ENCODE measurements at regions not wholly inside any gene's neighbourhood (a gene's known extent, or its start where the extent isn't known, plus 50 kb on each side); places are given as distances from the start of the nearest gene placed in this dataset.

DNA sequence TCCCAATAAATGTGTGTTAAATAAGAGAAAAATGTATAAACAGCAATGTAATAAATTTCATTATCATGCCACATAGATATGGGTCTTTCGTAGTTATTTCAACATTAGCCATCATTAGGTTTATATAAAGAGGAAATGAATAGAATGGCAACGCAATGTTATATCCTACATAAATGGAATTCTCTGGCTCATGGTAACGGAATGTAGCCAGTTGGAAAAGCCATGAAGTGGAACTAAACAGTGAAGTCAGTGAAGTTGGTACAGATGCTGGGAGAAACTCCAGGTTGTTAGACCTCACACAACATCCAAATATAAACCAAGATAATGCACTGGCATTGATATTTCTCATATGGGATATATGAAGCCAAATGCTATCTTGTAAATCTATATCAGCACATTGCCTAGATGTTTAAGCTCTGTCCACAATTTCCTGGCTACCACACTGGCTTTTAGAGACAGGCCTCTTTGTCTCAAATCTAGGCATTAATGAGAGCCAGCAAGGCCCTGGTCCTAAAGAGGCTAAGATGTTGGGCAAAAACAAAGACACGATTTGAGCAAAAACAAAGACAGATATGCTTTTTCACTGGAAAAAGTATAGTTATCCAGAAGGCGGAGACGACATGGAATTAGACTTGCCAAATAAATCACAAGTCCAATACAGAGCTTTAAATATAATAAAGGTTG, 861.0 kb downstream of the RPS29 start:
- TF ChIP-seq SIN3A (IDR thresholded peaks at IDR 0.05; ENCODE audit: borderline replicate concordance, low read depth, low read length) (no peak), GATA2 (CRISPR knock-in tag; IDR thresholded peaks at IDR 0.05) (no peak), RCOR1 (IDR thresholded peaks at IDR 0.05; ENCODE audit: low read length) (no peak), TEAD4 (IDR thresholded peaks at IDR 0.05; ENCODE audit: borderline replicate concordance, insufficient read depth) (no peak), ELF1 (IDR thresholded peaks at IDR 0.05) (no peak), MEF2A (IDR thresholded peaks at IDR 0.05; ENCODE audit: borderline replicate concordance, low read depth) (no peak), GABPA (IDR thresholded peaks at IDR 0.05; ENCODE audit: low read depth) (no peak), EZH2phosphoT487 (IDR thresholded peaks at IDR 0.05; ENCODE audit: borderline replicate concordance, low read depth) (no peak), RXRA (IDR thresholded peaks at IDR 0.05; ENCODE audit: borderline replicate concordance, low read depth) (no peak), YY1 (IDR thresholded peaks at IDR 0.05; ENCODE audit: low read depth) (no peak), FOXM1 (IDR thresholded peaks at IDR 0.05; ENCODE audit: low read depth) (no peak), TCF12 (IDR thresholded peaks at IDR 0.05) (no peak), EP300 (IDR thresholded peaks at IDR 0.05; ENCODE audit: borderline replicate concordance in 1 of 2, low read depth in 1 of 2, low read length in 1 of 2) (no peak), NRF1 (IDR thresholded peaks at IDR 0.05; ENCODE audit: low read depth, low read length) (no peak), POLR2AphosphoS5 (IDR thresholded peaks at IDR 0.05; ENCODE audit: low read depth, low read length) (no peak), NFIC (IDR thresholded peaks at IDR 0.05; ENCODE audit: borderline replicate concordance) (no peak), MXI1 (IDR thresholded peaks at IDR 0.05; ENCODE audit: low read depth, low read length) (no peak)
- TF ChIP-seq, protein P1, sequence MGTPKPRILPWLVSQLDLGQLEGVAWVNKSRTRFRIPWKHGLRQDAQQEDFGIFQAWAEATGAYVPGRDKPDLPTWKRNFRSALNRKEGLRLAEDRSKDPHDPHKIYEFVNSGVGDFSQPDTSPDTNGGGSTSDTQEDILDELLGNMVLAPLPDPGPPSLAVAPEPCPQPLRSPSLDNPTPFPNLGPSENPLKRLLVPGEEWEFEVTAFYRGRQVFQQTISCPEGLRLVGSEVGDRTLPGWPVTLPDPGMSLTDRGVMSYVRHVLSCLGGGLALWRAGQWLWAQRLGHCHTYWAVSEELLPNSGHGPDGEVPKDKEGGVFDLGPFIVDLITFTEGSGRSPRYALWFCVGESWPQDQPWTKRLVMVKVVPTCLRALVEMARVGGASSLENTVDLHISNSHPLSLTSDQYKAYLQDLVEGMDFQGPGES (IDR thresholded peaks at IDR 0.05; ENCODE audit: low read depth, low read length): no peak
- TF ChIP-seq, protein P2, sequence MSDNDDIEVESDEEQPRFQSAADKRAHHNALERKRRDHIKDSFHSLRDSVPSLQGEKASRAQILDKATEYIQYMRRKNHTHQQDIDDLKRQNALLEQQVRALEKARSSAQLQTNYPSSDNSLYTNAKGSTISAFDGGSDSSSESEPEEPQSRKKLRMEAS (IDR thresholded peaks at IDR 0.05; ENCODE audit: low read depth): no peak
- TF ChIP-seq, protein P3, sequence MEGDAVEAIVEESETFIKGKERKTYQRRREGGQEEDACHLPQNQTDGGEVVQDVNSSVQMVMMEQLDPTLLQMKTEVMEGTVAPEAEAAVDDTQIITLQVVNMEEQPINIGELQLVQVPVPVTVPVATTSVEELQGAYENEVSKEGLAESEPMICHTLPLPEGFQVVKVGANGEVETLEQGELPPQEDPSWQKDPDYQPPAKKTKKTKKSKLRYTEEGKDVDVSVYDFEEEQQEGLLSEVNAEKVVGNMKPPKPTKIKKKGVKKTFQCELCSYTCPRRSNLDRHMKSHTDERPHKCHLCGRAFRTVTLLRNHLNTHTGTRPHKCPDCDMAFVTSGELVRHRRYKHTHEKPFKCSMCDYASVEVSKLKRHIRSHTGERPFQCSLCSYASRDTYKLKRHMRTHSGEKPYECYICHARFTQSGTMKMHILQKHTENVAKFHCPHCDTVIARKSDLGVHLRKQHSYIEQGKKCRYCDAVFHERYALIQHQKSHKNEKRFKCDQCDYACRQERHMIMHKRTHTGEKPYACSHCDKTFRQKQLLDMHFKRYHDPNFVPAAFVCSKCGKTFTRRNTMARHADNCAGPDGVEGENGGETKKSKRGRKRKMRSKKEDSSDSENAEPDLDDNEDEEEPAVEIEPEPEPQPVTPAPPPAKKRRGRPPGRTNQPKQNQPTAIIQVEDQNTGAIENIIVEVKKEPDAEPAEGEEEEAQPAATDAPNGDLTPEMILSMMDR (IDR thresholded peaks at IDR 0.05): no peak
- Histone ChIP-seq H3K9ac (no peak overlapping the region), H3K9me2 (no peaks in the 10 kb centered on the region), H3K36me3 (replicated peaks in 1 of 2; ENCODE audit: control insufficient read depth in 1 of 2, insufficient read depth in 2 of 2, low read length in 1 of 2) (no peaks in the 10 kb centered on the region), H3K79me2 (ENCODE audit: insufficient read depth) (no peaks in the 10 kb centered on the region), H3K27ac (ENCODE audit: low read depth in 2 of 2, low read length in 1 of 2) (no peak overlapping the region), H3K4me2 (no peak overlapping the region), H4K20me1 (ENCODE audit: insufficient read depth) (no peaks in the 10 kb centered on the region), H3K27me3 (ENCODE audit: insufficient read depth) (no peaks in the 10 kb centered on the region), H3F3A (replicated peaks; ENCODE audit: insufficient read depth) (no peaks in the 10 kb centered on the region), H3K4me3 (ENCODE audit: low read depth in 2 of 2, low read length in 1 of 2) (no peak overlapping the region), H2AFZ (ENCODE audit: low read depth) (no peak overlapping the region), H3K9me3 (no peaks in the 10 kb centered on the region), H3K4me1 (ENCODE audit: control insufficient read depth in 1 of 2, insufficient read depth in 2 of 2, low read depth in 1 of 2, low read length in 1 of 2) (peaks cover 0 to 5% of the 10 kb centered on the region in 2 experiments; a peak in 1 of 4 replicates)
- DNase-seq: no peak
- ChIA-PET CTCF (no interaction called here), POLR2A (no interaction called here)
- 41% methylated on average over 6 of the region's 6 CpGs for WGBS (ENCODE audit: low lambda C conversion rate)

Data from SK-N-SH (cell line).